HEK293 (cell line): ENCODE measurements at regions not wholly inside any gene's neighbourhood (a gene's known extent, or its start where the extent isn't known, plus 50 kb on each side); places are given as distances from the start of the nearest gene placed in this dataset.

Source experiments
- CTCF ChIP-seq: fragments of 450-650 bp; formaldehyde crosslinking; IDR thresholded peaks from 2 replicates; pipeline ENCODE4 v1.5.1; 2016; ENCODE audit warnings: missing biosample characterization, missing genetic modification characterization
- KLF16 ChIP-seq: fragments of 450-650 bp; formaldehyde crosslinking; IDR thresholded peaks from 2 replicates; pipeline ENCODE4 v1.5.1; 2017; ENCODE audit warnings: missing biosample characterization, missing genetic modification characterization
- KLF9 ChIP-seq: fragments of 450-650 bp; formaldehyde crosslinking; IDR thresholded peaks from 2 replicates; pipeline ENCODE4 v1.5.1; 2016; ENCODE audit warnings: missing biosample characterization, missing genetic modification characterization, low read depth
- SALL2 ChIP-seq: fragments of 450-650 bp; formaldehyde crosslinking; IDR thresholded peaks from 2 replicates; pipeline ENCODE4 v1.5.0; 2017; ENCODE audit warnings: missing biosample characterization, mild to moderate bottlenecking, missing genetic modification characterization, borderline replicate concordance
- ZBTB7A ChIP-seq: fragments of 450-650 bp; formaldehyde crosslinking; IDR thresholded peaks from 2 replicates; pipeline ENCODE4 v1.5.1; 2016; ENCODE audit warnings: low read depth, missing biosample characterization, missing genetic modification characterization
- ZNF24 ChIP-seq: fragments of 450-650 bp; formaldehyde crosslinking; IDR thresholded peaks from 2 replicates; pipeline ENCODE4 v1.5.1; 2016; ENCODE audit warnings: missing biosample characterization, missing genetic modification characterization
- ZNF302 ChIP-seq: fragments of 450-650 bp; formaldehyde crosslinking; IDR thresholded peaks from 2 replicates; pipeline ENCODE4 v1.5.1; 2016; ENCODE audit warnings: missing biosample characterization, missing genetic modification characterization, low read depth
- ZNF843 ChIP-seq: fragments of 450-650 bp; formaldehyde crosslinking; IDR thresholded peaks from 2 replicates; pipeline ENCODE4 v1.5.1; 2016; ENCODE audit warnings: missing biosample characterization, missing genetic modification characterization

DNA sequence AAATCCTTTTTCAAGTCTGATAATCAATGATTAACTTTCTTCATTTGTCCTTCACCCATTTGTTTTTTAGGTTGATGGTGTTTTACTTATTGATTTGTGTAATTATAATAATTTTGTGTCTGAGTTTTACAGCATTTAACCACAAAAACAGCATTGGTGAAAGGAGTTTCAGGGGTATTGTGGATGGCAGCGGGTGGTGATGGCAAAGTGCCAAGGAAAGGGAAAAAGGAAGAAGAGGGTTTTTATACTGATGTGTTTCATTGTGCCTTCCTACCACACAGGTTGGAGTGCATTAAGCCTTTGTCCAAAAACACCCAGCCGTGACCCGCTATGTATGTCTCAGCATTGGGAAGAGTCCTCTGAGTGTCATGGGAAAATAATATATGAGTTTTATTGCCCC lies 150.3 kb downstream of the DAD1 start:
- no peak for TF ChIP-seq KLF16 (tag by site-specific recombination)
- TF ChIP-seq ZBTB7A (tag by site-specific recombination) = no peak
- no peak for TF ChIP-seq CTCF (tag by site-specific recombination)
- TF ChIP-seq ZNF302 = no peak
- TF ChIP-seq KLF9 = no peak
- TF ChIP-seq ZNF24 = no peak
- TF ChIP-seq ZNF843 = no peak
- no peak for TF ChIP-seq SALL2 (tag by site-specific recombination)
